GM23248 (cell line): ENCODE measurements at regions not wholly inside any gene's neighbourhood (a gene's known extent, or its start where the extent isn't known, plus 50 kb on each side); places are given as distances from the start of the nearest gene placed in this dataset.

Source experiments
- EZH2 ChIP-seq: fragments of 200-600 bp; sonication (generic); IDR thresholded peaks from 2 replicates; pipeline ENCODE4 v1.6.1; 2018; ENCODE audit warnings: antibody characterized with exemption, mild to moderate bottlenecking; ENCODE audit not compliant: insufficient read depth, poor library complexity, severe bottlenecking
- EZH2phosphoT487 ChIP-seq: fragments of 200-600 bp; sonication (generic); IDR thresholded peaks from 2 replicates; pipeline ENCODE4 v1.6.1; 2018; ENCODE audit warnings: antibody characterized with exemption, moderate library complexity, mild to moderate bottlenecking, low read depth; ENCODE audit not compliant: insufficient read depth

- TF ChIP-seq EZH2 (no peak), EZH2phosphoT487 (no peak)
Measured at GRCh38 chr17:33509331-33509730, 216.2 kb upstream of the ASIC2 start.
